ENCODE measurements at regions not wholly inside any gene's neighbourhood (a gene's known extent, or its start where the extent isn't known, plus 50 kb on each side); places are given as distances from the start of the nearest gene placed in this dataset.

GRCh38 chr11:32310214-32310601 lies 125.1 kb downstream of the WT1 start:
- no peaks in the 10 kb centered on the region for H3K36me3 ChIP-seq (ENCODE audit: control insufficient read depth, insufficient read depth, low read length)
- no peaks in the 10 kb centered on the region for H3K79me2 ChIP-seq (ENCODE audit: control insufficient read depth, insufficient read depth, low read length)
- in situ Hi-C loops (cut with MboI) (no loop called here), intact Hi-C loops (cut with micrococcal nuclease) (no loop called here)
- H3K4me1 ChIP-seq (replicated peaks in 1 of 2; ENCODE audit: control insufficient read depth in 2 of 2, insufficient read depth in 2 of 2, low read length in 2 of 2): no peaks in the 10 kb centered on the region
- H3K9me1 ChIP-seq (ENCODE audit: control insufficient read depth, insufficient read depth, low read length): no peaks in the 10 kb centered on the region
- ChIA-PET CTCF (ENCODE audit: low intra/inter-chr PET ratio) (no interaction called here), POLR2A (no interaction called here)
- ATAC-seq (no peak), DNase-seq (ENCODE audit: extremely low read depth in 1 of 4, low spot score in 3 of 4) (no peak), FAIRE-seq (no peak)
- H3K27me3 ChIP-seq (ENCODE audit: control insufficient read depth in 2 of 2, insufficient read depth in 2 of 2, low read length in 2 of 2): peaks cover 12 to 38% of the 10 kb centered on the region in 2 experiments
- TF ChIP-seq NFYB (IDR thresholded peaks at IDR 0.05; ENCODE audit: extremely low read depth, insufficient read length) (no peak), CCAR2 (IDR thresholded peaks at IDR 0.05; ENCODE audit: low read depth, low read length) (no peak), PHB (CRISPR knock-in tag; IDR thresholded peaks at IDR 0.05) (no peak), HNRNPH1 (optimal IDR thresholded peaks at IDR 0.05; ENCODE audit: low read depth, low read length) (no peak), ZNF143 (CRISPR knock-in tag; IDR thresholded peaks at IDR 0.05) (no peak), TBP (optimal IDR thresholded peaks at IDR 0.05; ENCODE audit: low read depth, low read length) (no peak), PHB2 (IDR thresholded peaks at IDR 0.05; ENCODE audit: low read depth) (no peak), TBL1XR1 (IDR thresholded peaks at IDR 0.05; ENCODE audit: low read length in 2 of 2) (no peak)
- no peak overlapping the region for H3K27ac ChIP-seq (ENCODE audit: extremely low read depth, low read depth, low read length)
- H3K9me3 ChIP-seq (replicated peaks; ENCODE audit: control insufficient read depth, insufficient read depth, low read depth, low read length): no peaks in the 10 kb centered on the region
- H2AFZ ChIP-seq (ENCODE audit: low read depth, low read length): no peak overlapping the region
- no peak overlapping the region for H3K4me3 ChIP-seq
- no peaks in the 10 kb centered on the region for H4K20me1 ChIP-seq (replicated peaks; ENCODE audit: control insufficient read depth, insufficient read depth, low read length)
- no peak overlapping the region for H3K4me2 ChIP-seq (ENCODE audit: insufficient read depth, low read length)
- no peak overlapping the region for H3K9ac ChIP-seq (ENCODE audit: insufficient read depth in 1 of 2, low read depth in 2 of 2, low read length in 2 of 2)
- 0% methylated on average over 6 of the region's 6 CpGs for WGBS (ENCODE audit: insufficient coverage, low coverage, missing lambda C conversion rate)
- no TSS peak for BruUV-seq (replicated peaks)

Data from K562 (cell line).